HCT116 (cell line): ENCODE measurements at regions not wholly inside any gene's neighbourhood (a gene's known extent, or its start where the extent isn't known, plus 50 kb on each side); places are given as distances from the start of the nearest gene placed in this dataset.

ENCODE experiments used
- ATAC-seq: fragments of 200-7000 bp; cut with Tn5 transposase; 2 replicates; pipeline ENCODE4 v1.9.1; 2020; ENCODE audit warnings: mild to moderate bottlenecking, moderate library complexity
- BruUV-seq: library from RNA; stranded (reverse); fragments of 400-500 nt; replicated peaks from 2 replicates; lab custom pipeline; 2021; lab: Mats Ljungman, UMichigan
- CTCF ChIA-PET: fragments of 300-600 bp; sonication (Branson Sonifier 250); formaldehyde crosslinking; loops from one replicate; lab custom pipeline; 2021; ENCODE audit warnings: antibody characterized with exemption; lab: Charles Lee
- POLR2A ChIA-PET: fragments of 300-600, 350-600 bp; sonication (Branson Sonifier 250); formaldehyde crosslinking; loops from one replicate; lab custom pipeline; 2021; ENCODE audit warnings: antibody characterized with exemption; lab: Charles Lee
- RAD21 ChIA-PET, 2 experiments: fragments of 300-600 bp; sonication (Branson Sonifier 250); formaldehyde crosslinking; loops; one replicate each; lab custom pipeline; 2023; ENCODE audit warnings: low total read pairs in 2 of 2; ENCODE audit not compliant: uncharacterized antibody in 2 of 2, unreplicated experiment in 2 of 2, low non-redundant PET in 1 of 2; lab: Charles Lee
- DNase-seq: peaks from one replicate; pipeline ENCODE4 v3.0.0-alpha.2; 2010; ENCODE audit warnings: low read depth, low spot score
- H2AFZ ChIP-seq: fragments of 200-600 bp; shearing (Covaris generic), sonication (generic); 2 replicates; pipeline ENCODE4 v1.6.1; 2017; ENCODE audit warnings: low read depth, mixed run types, mixed read lengths, antibody characterized with exemption, low read length; ENCODE audit not compliant: poor library complexity, severe bottlenecking
- H3K27ac ChIP-seq: 2 replicates; pipeline ENCODE4 v1.5.1; 2012; ENCODE audit warnings: low read depth, low read length
- H3K27me3 ChIP-seq: fragments of 200-600 bp; sonication (generic); 2 replicates; pipeline ENCODE4 v1.6.1; 2016; ENCODE audit warnings: mixed run types, low read length, mixed read lengths; ENCODE audit not compliant: insufficient read depth
- H3K36me3 ChIP-seq, 2 experiments: fragments of 200-500 bp in 1 of 2; fragments of 200-600 bp in 1 of 2; sonication (Bioruptor generic) in 1 of 2; sonication (generic) in 1 of 2; 2 replicates each; pipeline versions ENCODE4 v1.5.1 to v1.6.1; 2014 to 2016; ENCODE audit warnings: low read length in 2 of 2, inconsistent platforms in 1 of 2, mixed read lengths in 1 of 2, mixed run types in 1 of 2; ENCODE audit not compliant: insufficient read depth in 2 of 2, control insufficient read depth in 1 of 2
- H3K4me1 ChIP-seq, 2 experiments: fragments of 200-600 bp in 1 of 2; sonication (generic) in 1 of 2; 2 replicates each; pipeline versions ENCODE4 v1.5.1 to v1.6.1; 2012 to 2017; ENCODE audit warnings: low read length in 2 of 2, inconsistent platforms in 1 of 2, mild to moderate bottlenecking in 1 of 2, mixed read lengths in 1 of 2, mixed run types in 1 of 2, moderate library complexity in 1 of 2; ENCODE audit not compliant: insufficient read depth in 2 of 2, control insufficient read depth in 1 of 2
- H3K4me2 ChIP-seq: fragments of 200-600 bp; sonication (generic); 2 replicates; pipeline ENCODE4 v1.6.1; 2017; ENCODE audit warnings: mixed run types, low read length, mixed read lengths
- H3K4me3 ChIP-seq, 2 experiments: fragments of 200-600 bp in 1 of 2; sonication (generic) in 1 of 2; replicated peaks in 1 of 2; 2 replicates each; pipeline ENCODE4 v1.5.1; 2011 to 2016; ENCODE audit warnings: low read length in 2 of 2, control low read depth in 1 of 2, low read depth in 1 of 2, mild to moderate bottlenecking in 1 of 2, mixed read lengths in 1 of 2, mixed run types in 1 of 2
- H3K79me2 ChIP-seq: fragments of 200-600 bp; sonication (generic); 2 replicates; pipeline ENCODE4 v1.6.1; 2017; ENCODE audit warnings: mild to moderate bottlenecking, mixed run types, low read length, moderate library complexity, mixed read lengths; ENCODE audit not compliant: insufficient read depth
- H3K9ac ChIP-seq: fragments of 200-600 bp; sonication (generic); 2 replicates; pipeline ENCODE4 v1.6.1; 2016; ENCODE audit warnings: low read length, mixed read lengths
- H3K9me2 ChIP-seq: fragments of 200-600 bp; sonication (generic), shearing (Covaris generic); 2 replicates; pipeline ENCODE4 v1.6.1; 2017; ENCODE audit warnings: mixed run types, mild to moderate bottlenecking, moderate library complexity; ENCODE audit not compliant: insufficient read depth
- H3K9me3 ChIP-seq, 2 experiments: fragments of 200-500 bp in 1 of 2; fragments of 200-600 bp in 1 of 2; sonication (Bioruptor generic) in 1 of 2; sonication (generic) in 1 of 2; 2 replicates each; pipeline ENCODE4 v1.6.1; 2014 to 2017; ENCODE audit warnings: low read length in 2 of 2, mixed read lengths in 2 of 2, inconsistent platforms in 1 of 2, low read depth in 1 of 2, mild to moderate bottlenecking in 1 of 2, mixed run types in 1 of 2, moderate library complexity in 1 of 2; ENCODE audit not compliant: control insufficient read depth in 1 of 2, insufficient read depth in 1 of 2
- H4K20me1 ChIP-seq: fragments of 200-600 bp; sonication (generic), shearing (Covaris generic); 2 replicates; pipeline ENCODE4 v1.6.1; 2017; ENCODE audit warnings: mixed run types, mild to moderate bottlenecking, moderate library complexity; ENCODE audit not compliant: insufficient read depth
- CBX3 ChIP-seq: IDR thresholded peaks from 2 replicates; pipeline ENCODE4 v1.6.1; 2012; ENCODE audit warnings: low read depth
- CEBPB ChIP-seq: IDR thresholded peaks from 2 replicates; pipeline ENCODE4 v1.6.1; 2012; ENCODE audit warnings: low read depth
- MAX ChIP-seq: IDR thresholded peaks from 2 replicates; pipeline ENCODE4 v1.6.1; 2012
- SIN3A ChIP-seq: IDR thresholded peaks from 2 replicates; pipeline ENCODE4 v1.6.1; 2012; ENCODE audit warnings: low read depth
- SRF ChIP-seq: IDR thresholded peaks from 2 replicates; pipeline ENCODE4 v1.6.1; 2012; ENCODE audit warnings: low read depth
- TCF7L2 ChIP-seq: IDR thresholded peaks from 2 replicates; pipeline ENCODE4 v1.7.0; 2011; ENCODE audit warnings: borderline replicate concordance, inconsistent platforms; ENCODE audit not compliant: insufficient read depth, insufficient read length; ENCODE audit errors: extremely low read depth
- YY1 ChIP-seq: IDR thresholded peaks from 2 replicates; pipeline ENCODE4 v1.6.1; 2011; ENCODE audit warnings: low read length, low read depth, moderate library complexity, mild to moderate bottlenecking; ENCODE audit not compliant: insufficient replicate concordance; ENCODE audit errors: extremely low read depth
- ZBTB33 ChIP-seq: IDR thresholded peaks from 2 replicates; pipeline ENCODE4 v1.6.1; 2011; ENCODE audit warnings: mild to moderate bottlenecking, low read length, moderate library complexity; ENCODE audit not compliant: insufficient replicate concordance; ENCODE audit errors: extremely low read depth
- ZFX ChIP-seq: fragments of 450-650 bp; IDR thresholded peaks from 2 replicates; pipeline ENCODE4 v1.6.1; 2017
- intact Hi-C: fragments of 100-400 bp; cut with micrococcal nuclease; formaldehyde crosslinking; loops from 2 replicates; pipeline ENCODE4 v1.10.0; 2022

GRCh38 chr7:134374291-134374690 is 57.6 kb upstream of the SLC35B4 start:
- Histone ChIP-seq H3K9me2 (no peaks in the 10 kb centered on the region), H3K9me3 (no peaks in the 10 kb centered on the region), H3K27me3 (no peaks in the 10 kb centered on the region; the same call in none of the 2 replicates), H3K4me1 (no peaks in the 10 kb centered on the region), H3K4me3 (no peak overlapping the region), H3K4me2 (no peak overlapping the region), H3K36me3 (no peaks in the 10 kb centered on the region), H2AFZ (no peak overlapping the region), H3K79me2 (no peaks in the 10 kb centered on the region), H3K27ac (no peak overlapping the region), H3K9ac (no peak overlapping the region), H4K20me1 (no peaks in the 10 kb centered on the region)
- RAD21 ChIA-PET = no interaction called here
- ATAC-seq = no peak
- TF ChIP-seq YY1 = no peak
- no peak for TF ChIP-seq CEBPB
- no peak for TF ChIP-seq MAX
- no peak for TF ChIP-seq SIN3A
- no peak for TF ChIP-seq ZBTB33
- TF ChIP-seq ZFX = no peak
- no peak for TF ChIP-seq TCF7L2
- no peak for TF ChIP-seq SRF
- TF ChIP-seq CBX3 = no peak
- no peak for DNase-seq
- no TSS peak for BruUV-seq
- CTCF ChIA-PET = no interaction called here
- intact Hi-C loops = no loop called here
- POLR2A ChIA-PET = no interaction called here
